H1 (cell line): ENCODE measurements at regions not wholly inside any gene's neighbourhood (a gene's known extent, or its start where the extent isn't known, plus 50 kb on each side); places are given as distances from the start of the nearest gene placed in this dataset.

Source experiments
- CTCF ChIA-PET: fragments of 300-600 bp; sonication (Branson Sonifier 250); formaldehyde crosslinking; loops from one replicate; lab custom pipeline; 2021; ENCODE audit not compliant: partially characterized antibody; lab: Charles Lee
- POLR2A ChIA-PET: fragments of 300-600 bp; sonication (Branson Sonifier 250); formaldehyde crosslinking; loops from one replicate; lab custom pipeline; 2021; ENCODE audit warnings: inconsistent platforms; ENCODE audit not compliant: partially characterized antibody; lab: Charles Lee
- DNase-seq, 2 experiments: peaks; one replicate each; pipeline versions ENCODE4 v3.0.0 to v3.0.0-alpha.2; 2010 to 2022; ENCODE audit warnings: low spot score in 2 of 2, low read depth in 1 of 2, mixed read lengths in 1 of 2
- FAIRE-seq: peaks from 2 replicates; lab custom pipeline; 2011; peaks lifted over from hg19 to GRCh38; lab: Jason Lieb, UNC
- H2AFZ ChIP-seq: 2 replicates; pipeline ENCODE4 v1.8.1; 2012; ENCODE audit warnings: low read length, inconsistent platforms
- H2AK5ac ChIP-seq: 2 replicates; pipeline ENCODE4 v1.6.1; 2013; ENCODE audit warnings: low read depth, low read length
- H2BK120ac ChIP-seq: replicated peaks from 2 replicates; pipeline ENCODE3; 2013; ENCODE audit warnings: low read depth, low read length, inconsistent platforms
- H2BK12ac ChIP-seq: 2 replicates; pipeline ENCODE4 v1.6.1; 2013; ENCODE audit warnings: low read depth, low read length
- H2BK15ac ChIP-seq: 2 replicates; pipeline ENCODE4 v1.6.1; 2013; ENCODE audit warnings: low read length
- H2BK20ac ChIP-seq: 2 replicates; pipeline ENCODE4 v1.6.1; 2013; ENCODE audit warnings: low read length
- H2BK5ac ChIP-seq: 2 replicates; pipeline ENCODE4 v1.6.1; 2013; ENCODE audit warnings: low read depth, low read length
- H3K14ac ChIP-seq: 2 replicates; pipeline ENCODE4 v1.6.1; 2013; ENCODE audit warnings: inconsistent platforms; ENCODE audit not compliant: insufficient read length
- H3K18ac ChIP-seq: 2 replicates; pipeline ENCODE4 v1.6.1; 2013; ENCODE audit warnings: low read length; ENCODE audit errors: extremely low read depth
- H3K23ac ChIP-seq: 2 replicates; pipeline ENCODE4 v1.6.1; 2013; ENCODE audit warnings: inconsistent platforms; ENCODE audit not compliant: insufficient read length
- H3K23me2 ChIP-seq: 2 replicates; pipeline ENCODE4 v1.6.1; 2013; ENCODE audit warnings: low read depth, low read length
- H3K27ac ChIP-seq: 2 replicates; pipeline ENCODE4 v1.6.1; 2011; ENCODE audit warnings: low read depth, low read length, inconsistent platforms
- H3K27me3 ChIP-seq, 4 experiments: replicated peaks in 1 of 4; 1 replicate in 1 of 4; 2 replicates in 3 of 4; pipeline versions ENCODE4 v1.6.1 to v1.8.1; 2011 to 2013; ENCODE audit warnings: low read length in 3 of 4, mild to moderate bottlenecking in 3 of 4, inconsistent platforms in 2 of 4, mixed read lengths in 2 of 4, moderate library complexity in 1 of 4; ENCODE audit not compliant: control insufficient read depth in 3 of 4, insufficient read depth in 3 of 4; ENCODE audit errors: extremely low read depth in 1 of 4
- H3K36me3 ChIP-seq, 4 experiments: 2 replicates each; pipeline versions ENCODE4 v1.6.1 to v1.8.1; 2011 to 2013; ENCODE audit warnings: mild to moderate bottlenecking in 4 of 4, low read length in 3 of 4, moderate library complexity in 2 of 4, control low read depth in 1 of 4, inconsistent platforms in 1 of 4; ENCODE audit not compliant: insufficient read depth in 4 of 4, control insufficient read depth in 2 of 4
- H3K4ac ChIP-seq: replicated peaks from 2 replicates; pipeline ENCODE3; 2013; ENCODE audit warnings: low read length, low read depth, mixed read lengths, inconsistent platforms; ENCODE audit not compliant: insufficient read length
- H3K4me1 ChIP-seq, 4 experiments: replicated peaks in 1 of 4; 1 replicate in 1 of 4; 2 replicates in 3 of 4; pipeline versions ENCODE4 v1.6.1 to v1.8.1; 2011 to 2013; ENCODE audit warnings: low read length in 3 of 4, inconsistent platforms in 2 of 4, mixed read lengths in 1 of 4; ENCODE audit not compliant: insufficient read depth in 4 of 4, control insufficient read depth in 3 of 4
- H3K4me2 ChIP-seq, 2 experiments: 2 replicates each; pipeline versions ENCODE4 v1.6.1 to v1.8.1; 2011 to 2013; ENCODE audit warnings: low read depth in 2 of 2, low read length in 2 of 2, control low read depth in 1 of 2, inconsistent platforms in 1 of 2, mild to moderate bottlenecking in 1 of 2; ENCODE audit not compliant: insufficient read depth in 1 of 2
- H3K4me3 ChIP-seq, 4 experiments: fragments of 200-600, 300-600 bp in 1 of 4; sonication (generic), shearing (Covaris generic), sonication (Bioruptor Twin) in 1 of 4; 2 replicates each; pipeline versions ENCODE4 v1.5.1 to v1.8.1; 2011 to 2016; ENCODE audit warnings: low read length in 4 of 4, low read depth in 3 of 4, control low read depth in 2 of 4, inconsistent platforms in 2 of 4, mild to moderate bottlenecking in 2 of 4, mixed read lengths in 1 of 4, moderate library complexity in 1 of 4; ENCODE audit not compliant: insufficient read depth in 2 of 4; ENCODE audit errors: extremely low read depth in 1 of 4
- H3K56ac ChIP-seq: replicated peaks from 2 replicates; pipeline ENCODE3; 2013; ENCODE audit warnings: low read depth, mild to moderate bottlenecking, mixed read lengths, low read length, inconsistent platforms; ENCODE audit not compliant: insufficient read length
- H3K79me1 ChIP-seq: 2 replicates; pipeline ENCODE4 v1.6.1; 2013; ENCODE audit warnings: low read depth, low read length, control low read depth
- H3K79me2 ChIP-seq, 2 experiments: 2 replicates each; pipeline versions ENCODE4 v1.6.1 to v1.8.1; 2012 to 2013; ENCODE audit warnings: low read length in 2 of 2, mild to moderate bottlenecking in 2 of 2, inconsistent platforms in 1 of 2; ENCODE audit not compliant: insufficient read depth in 2 of 2, control insufficient read depth in 1 of 2
- H3K9ac ChIP-seq, 4 experiments: replicated peaks in 1 of 4; 1 replicate in 1 of 4; 2 replicates in 3 of 4; pipeline versions ENCODE4 v1.6.1 to v1.8.1; 2011 to 2013; ENCODE audit warnings: low read depth in 3 of 4, low read length in 3 of 4, control low read depth in 2 of 4, mild to moderate bottlenecking in 2 of 4, moderate library complexity in 2 of 4, inconsistent platforms in 1 of 4; ENCODE audit errors: extremely low read depth in 1 of 4
- H3K9me3 ChIP-seq, 2 experiments: 2 replicates each; pipeline versions ENCODE4 v1.6.1 to v1.8.1; 2012 to 2013; ENCODE audit warnings: mild to moderate bottlenecking in 2 of 2, moderate library complexity in 2 of 2, control low read depth in 1 of 2, inconsistent platforms in 1 of 2, low read depth in 1 of 2, low read length in 1 of 2, mixed read lengths in 1 of 2; ENCODE audit not compliant: insufficient read depth in 2 of 2
- H4K20me1 ChIP-seq, 2 experiments: replicated peaks in 1 of 2; 2 replicates each; pipeline versions ENCODE3 to v1.8.1; 2011 to 2013; ENCODE audit warnings: inconsistent platforms in 2 of 2, low read length in 2 of 2, mild to moderate bottlenecking in 1 of 2; ENCODE audit not compliant: insufficient read depth in 2 of 2, control insufficient read depth in 1 of 2
- H4K5ac ChIP-seq: 2 replicates; pipeline ENCODE4 v1.6.1; 2013; ENCODE audit warnings: low read length, low read depth, mixed read lengths, inconsistent platforms; ENCODE audit not compliant: insufficient read length
- H4K8ac ChIP-seq: 2 replicates; pipeline ENCODE4 v1.8.0; 2013; ENCODE audit warnings: mild to moderate bottlenecking, moderate library complexity, low read length, inconsistent platforms; ENCODE audit not compliant: insufficient read depth; ENCODE audit errors: extremely low read depth
- H4K91ac ChIP-seq: replicated peaks from 2 replicates; pipeline ENCODE3; 2013; ENCODE audit warnings: low read length, mixed read lengths, inconsistent platforms; ENCODE audit not compliant: insufficient read length
- CEBPB ChIP-seq: IDR thresholded peaks from 2 replicates; pipeline ENCODE4 v1.6.1; 2012; ENCODE audit warnings: low read depth, low read length
- CTBP2 ChIP-seq: IDR thresholded peaks from 2 replicates; pipeline ENCODE4 v1.7.0; 2011; ENCODE audit warnings: borderline replicate concordance, mild to moderate bottlenecking, moderate library complexity, mixed read lengths, low read length; ENCODE audit not compliant: insufficient read depth, insufficient read length
- RBBP5 ChIP-seq: IDR thresholded peaks from 2 replicates; pipeline ENCODE4 v1.7.1; 2012; ENCODE audit warnings: low read depth, mild to moderate bottlenecking, inconsistent platforms, low read length, moderate library complexity, borderline replicate concordance
- SIN3A ChIP-seq, 2 experiments: IDR thresholded peaks in 1 of 2; conservative IDR thresholded peaks in 1 of 2; 2 replicates each; pipeline ENCODE4 v1.6.1; 2011 to 2012; ENCODE audit warnings: low read length in 2 of 2, improper control_type of control experiment in 1 of 2, low read depth in 1 of 2, mild to moderate bottlenecking in 1 of 2
- SP4 ChIP-seq: IDR thresholded peaks from 2 replicates; pipeline ENCODE4 v1.6.1; 2012; ENCODE audit warnings: low read length, inconsistent platforms
- WGBS, 2 experiments: shearing (Covaris generic) in 1 of 2; methylation state at CpG; one replicate each; pipeline versions ENCODE4 v1.1.6 to v1.1.7; 2013 to 2015; ENCODE audit warnings: low lambda C conversion rate in 2 of 2, mixed read lengths in 2 of 2, inconsistent platforms in 1 of 2, low coverage in 1 of 2, missing lambda C conversion rate in 1 of 2; ENCODE audit not compliant: insufficient replicate concordance in 2 of 2, insufficient coverage in 1 of 2, insufficient read length in 1 of 2; ENCODE audit errors: extremely low coverage in 1 of 2, missing lambda C conversion rate in 1 of 2; 5-methylcytosine and 5-hydroxymethylcytosine counted together

- no peak overlapping the region for H4K5ac ChIP-seq
- no peak overlapping the region for H2BK20ac ChIP-seq
- no peak for FAIRE-seq
- H3K9ac ChIP-seq: no peak overlapping the region
- DNase-seq: no peak
- POLR2A ChIA-PET: no interaction called here
- no peak overlapping the region for H2BK120ac ChIP-seq
- no peak overlapping the region for H3K14ac ChIP-seq
- no peaks in the 10 kb centered on the region for H3K79me2 ChIP-seq
- no peak overlapping the region for H3K4me3 ChIP-seq
- H3K18ac ChIP-seq: no peak overlapping the region
- H2BK12ac ChIP-seq: no peak overlapping the region
- no peaks in the 10 kb centered on the region for H3K79me1 ChIP-seq
- no peak overlapping the region for H3K23ac ChIP-seq
- H3K4me1 ChIP-seq: no peaks in the 10 kb centered on the region
- peak overlapping the region; percentile 57; the same call in 1 of the 2 replicates for H2AFZ ChIP-seq
- CTCF ChIA-PET: no interaction called here
- no peak overlapping the region for H4K8ac ChIP-seq
- H3K9me3 ChIP-seq: no peaks in the 10 kb centered on the region
- H3K56ac ChIP-seq: no peak overlapping the region
- H3K4me2 ChIP-seq: no peak overlapping the region
- H3K23me2 ChIP-seq: no peaks in the 10 kb centered on the region
- H4K20me1 ChIP-seq: no peaks in the 10 kb centered on the region
- no peaks in the 10 kb centered on the region for H3K27me3 ChIP-seq
- 89% methylated on average over 2 of the region's 2 CpGs; no CpG with 5 or more reads in 1 of the 2 experiments for WGBS, 2 experiments
- H3K36me3 ChIP-seq: no peaks in the 10 kb centered on the region
- no peak overlapping the region for H3K4ac ChIP-seq
- no peak overlapping the region for H2AK5ac ChIP-seq
- H2BK15ac ChIP-seq: no peak overlapping the region
- TF ChIP-seq RBBP5 (no peak), CEBPB (no peak), SIN3A (conservative IDR thresholded peaks at IDR 0.05 in 1 of 2, IDR thresholded peaks at IDR 0.05 in 1 of 2; ENCODE audit: low read depth in 1 of 2, low read length in 2 of 2) (no peak), CTBP2 (no peak), SP4 (no peak)
- TF ChIP-seq, all 59 proteins: peak for 0
- H2BK5ac ChIP-seq: no peak overlapping the region
- no peak overlapping the region for H3K27ac ChIP-seq
- H4K91ac ChIP-seq: no peak overlapping the region
These were observed 79.4 kb upstream of the IZUMO3 start for GRCh38 chr9:24625097-24625496.
